HPDE6-E6E7 (cell line): ENCODE measurements at regions not wholly inside any gene's neighbourhood (a gene's known extent, or its start where the extent isn't known, plus 50 kb on each side); places are given as distances from the start of the nearest gene placed in this dataset.
"Not testable (repeated sequence)": the region's sequence is repeated elsewhere in the genome, so short reads cannot be mapped to it uniquely, and the experiment has no call there.

Experiments
- DNase-seq: peaks from one replicate; pipeline ENCODE4 v3.0.0; 2011; ENCODE audit warnings: missing footprints; ENCODE audit errors: extremely low spot score

- no peak for DNase-seq
Measured at GRCh38 chrX:45689971-45690370, 489.3 kb upstream of the DIPK2B start.

- DNase-seq, result no peak
Measured at GRCh38 chrX:45683914-45684313, 483.2 kb upstream of the DIPK2B start.

- DNase-seq, result no peak
Measured at GRCh38 chrX:45681891-45682290, 481.2 kb upstream of the DIPK2B start.

- DNase-seq, result no peak
Measured at GRCh38 chrX:45669715-45670340, 469.2 kb upstream of the DIPK2B start.

GRCh38 chrX:45668686-45669443 lies 468.2 kb upstream of the DIPK2B start:
- DNase-seq, result peak; percentile 14

GRCh38 chrX:45667666-45668065 lies 467.0 kb upstream of the DIPK2B start:
- no peak for DNase-seq

- DNase-seq, result no peak
Measured at GRCh38 chrX:45664727-45665290, 464.1 kb upstream of the DIPK2B start.

- DNase-seq, result no peak
Measured at GRCh38 chrX:45660477-45660876, 459.8 kb upstream of the DIPK2B start.

GRCh38 chrX:45633419-45633818 lies 432.7 kb upstream of the DIPK2B start:
- no peak for DNase-seq

- DNase-seq, result no peak
Measured at GRCh38 chrX:45632506-45632905, 431.8 kb upstream of the DIPK2B start.

GRCh38 chrX:45630078-45630477 lies 429.4 kb upstream of the DIPK2B start:
- no peak for DNase-seq

- no peak for DNase-seq
Measured at GRCh38 chrX:45628041-45628440, 427.4 kb upstream of the DIPK2B start.

- DNase-seq, result no peak
Measured at GRCh38 chrX:45623266-45623665, 422.6 kb upstream of the DIPK2B start.

- no peak for DNase-seq
Measured at GRCh38 chrX:45622538-45622937, 421.9 kb upstream of the DIPK2B start.

- no peak for DNase-seq
Measured at GRCh38 chrX:45622042-45622423, 421.4 kb upstream of the DIPK2B start.

- peak; percentile 43 for DNase-seq
Measured at GRCh38 chrX:45621376-45622041, 420.8 kb upstream of the DIPK2B start.

GRCh38 chrX:45619290-45619689 lies 418.6 kb upstream of the DIPK2B start:
- no peak for DNase-seq

- DNase-seq, result not testable (repeated sequence)
Measured at GRCh38 chrX:45615591-45615990, 414.9 kb upstream of the DIPK2B start.

GRCh38 chrX:45614853-45615252 lies 414.2 kb upstream of the DIPK2B start:
- DNase-seq, result no peak

GRCh38 chrX:45602151-45602550 lies 401.5 kb upstream of the DIPK2B start:
- DNase-seq, result no peak

- DNase-seq, result no peak
Measured at GRCh38 chrX:45601052-45601451, 400.4 kb upstream of the DIPK2B start.

- no peak for DNase-seq
Measured at GRCh38 chrX:45598861-45599260, 398.2 kb upstream of the DIPK2B start.
